Transverse colon (tissue), 4 donors: ENCODE measurements at regions not wholly inside any gene's neighbourhood (a gene's known extent, or its start where the extent isn't known, plus 50 kb on each side); places are given as distances from the start of the nearest gene placed in this dataset.

Experiments
- DNase-seq: peaks from one replicate; pipeline ENCODE4 v3.0.0-alpha.2; 2019
- H3K27ac ChIP-seq, 4 donors: fragments of 200-600 bp; sonication (generic); 2 replicates each; pipeline ENCODE4 v1.5.1; 2016 to 2018; ENCODE audit warnings: inconsistent platforms in 4 of 4
- H3K27me3 ChIP-seq: fragments of 200-600 bp; sonication (generic); 2 replicates; pipeline ENCODE4 v1.5.1; 2017; ENCODE audit warnings: inconsistent platforms
- H3K36me3 ChIP-seq, 4 donors: fragments of 200-600 bp; sonication (generic); 2 replicates each; pipeline ENCODE4 v1.5.1; 2017 to 2019; ENCODE audit warnings: inconsistent platforms in 4 of 4
- H3K4me1 ChIP-seq, 4 donors: fragments of 200-600 bp; sonication (generic); 2 replicates each; pipeline ENCODE4 v1.5.1; 2017 to 2020; ENCODE audit warnings: inconsistent platforms in 4 of 4
- H3K4me3 ChIP-seq, 4 donors: fragments of 200-600 bp; sonication (generic); 1 replicate in 1 of 4; 2 replicates in 3 of 4; pipeline versions ENCODE4 v1.5.1 to v1.6.1; 2017 to 2019; ENCODE audit warnings: inconsistent platforms in 4 of 4
- H3K9me3 ChIP-seq, 2 donors: fragments of 200-600 bp; sonication (generic); 2 replicates each; pipeline ENCODE4 v1.5.1; 2017 to 2019; ENCODE audit warnings: inconsistent platforms in 2 of 2
- CTCF ChIP-seq, 5 experiments: fragments of 200-600 bp in 3 of 5; fragments of 450-650 bp in 2 of 5; sonication (generic) in 3 of 5; IDR thresholded peaks; 1 replicate in 2 of 5; 2 replicates in 3 of 5; pipeline ENCODE4 v1.5.1; 2016 to 2017; ENCODE audit warnings: antibody characterized with exemption in 5 of 5, inconsistent platforms in 3 of 5, mild to moderate bottlenecking in 2 of 5, moderate library complexity in 1 of 5
- EP300 ChIP-seq: sonication (generic); formaldehyde crosslinking; IDR thresholded peaks from one replicate; pipeline ENCODE4 v1.6.1; 2017; ENCODE audit warnings: antibody characterized with exemption, low read depth
- POLR2A ChIP-seq: fragments of 450-650 bp; IDR thresholded peaks from one replicate; pipeline ENCODE4 v1.6.1; 2016; ENCODE audit warnings: antibody characterized with exemption, mild to moderate bottlenecking, moderate library complexity
- POLR2AphosphoS5 ChIP-seq, 3 donors: sonication (generic); formaldehyde crosslinking; IDR thresholded peaks; one replicate each; pipeline ENCODE4 v1.6.1; 2016; ENCODE audit warnings: antibody characterized with exemption in 3 of 3
- WGBS, 2 donors: methylation state at CpG; one replicate each; pipeline ENCODE4 v1.1.5; 2018; ENCODE audit warnings: low coverage in 1 of 2; 5-methylcytosine and 5-hydroxymethylcytosine counted together
- in situ Hi-C, 4 donors: fragments of 200-750 bp; cut with MboI; loops; one replicate each; pipeline versions ENCODE4 v1.15.0 to v1.15.1; 2017; ENCODE audit warnings: low sequenced_read_pairs in 3 of 4, low pct_ligation_motif_present in 1 of 4, low pct_unique_long_range_greater_than_20kb in 1 of 4
- intact Hi-C: fragments of 100-400 bp; cut with DNase I; formaldehyde crosslinking; loops from one replicate; pipeline ENCODE4 v1.15.1; 2023; ENCODE audit warnings: low total_unique reads

- Histone ChIP-seq H3K27me3 (no peaks in the 10 kb centered on the region), H3K4me3 (no peak overlapping the region), H3K27ac (no peak overlapping the region), H3K4me1 (no peaks in the 10 kb centered on the region), H3K9me3 (no peaks in the 10 kb centered on the region), H3K36me3 (no peaks in the 10 kb centered on the region)
- no peak for DNase-seq
- intact Hi-C loops (no loop called here), in situ Hi-C loops (no loop called here)
- WGBS, 2 donors, result 84 to 95% methylated on average over 4 of the region's 4 CpGs
- no peak for TF ChIP-seq EP300
- no peak for TF ChIP-seq POLR2AphosphoS5 (IDR thresholded peaks at IDR 0.05)
- no peak for TF ChIP-seq POLR2A
- TF ChIP-seq CTCF (IDR thresholded peaks at IDR 0.05), result no peak
Observed at GRCh38 chr2:74071426-74071825, 76.3 kb downstream of the BOLA3 start.

GRCh38 chr2:74072565-74072964 lies 75.1 kb downstream of the BOLA3 start:
- in situ Hi-C loops, result no loop called here
- intact Hi-C loops, result no loop called here
- WGBS, 2 donors, result 33 to 50% methylated on average over 1 of the region's 1 CpG
- no peak overlapping the region for H3K27ac ChIP-seq
- H3K4me3 ChIP-seq, result no peak overlapping the region
- no peak for TF ChIP-seq POLR2A
- no peak for TF ChIP-seq CTCF (IDR thresholded peaks at IDR 0.05)
- TF ChIP-seq EP300, result no peak
- no peak for TF ChIP-seq POLR2AphosphoS5 (IDR thresholded peaks at IDR 0.05)
- no peaks in the 10 kb centered on the region for H3K9me3 ChIP-seq
- no peak for DNase-seq
- no peaks in the 10 kb centered on the region for H3K27me3 ChIP-seq
- no peaks in the 10 kb centered on the region for H3K4me1 ChIP-seq
- no peaks in the 10 kb centered on the region for H3K36me3 ChIP-seq

GRCh38 chr2:74074487-74074886 lies 73.2 kb downstream of the BOLA3 start:
- WGBS, 2 donors, result 75 to 81% methylated on average over 3 to 4 of the region's 4 CpGs
- Histone ChIP-seq H3K4me1 (no peaks in the 10 kb centered on the region), H3K36me3 (no peaks in the 10 kb centered on the region), H3K27me3 (no peaks in the 10 kb centered on the region), H3K4me3 (no peak overlapping the region), H3K9me3 (no peaks in the 10 kb centered on the region), H3K27ac (no peak overlapping the region)
- in situ Hi-C loops, result no loop called here
- no peak for TF ChIP-seq CTCF (IDR thresholded peaks at IDR 0.05)
- TF ChIP-seq POLR2AphosphoS5 (IDR thresholded peaks at IDR 0.05), result no peak
- no peak for TF ChIP-seq POLR2A
- TF ChIP-seq EP300, result no peak
- no peak for DNase-seq
- intact Hi-C loops, result no loop called here

- Histone ChIP-seq H3K4me1 (peaks cover 0 to 6% (median 0%) of the 10 kb centered on the region in 4 donors), H3K27me3 (no peaks in the 10 kb centered on the region), H3K27ac (no peak overlapping the region), H3K9me3 (no peaks in the 10 kb centered on the region), H3K36me3 (no peaks in the 10 kb centered on the region), H3K4me3 (no peak overlapping the region)
- in situ Hi-C loops, result no loop called here
- TF ChIP-seq CTCF (IDR thresholded peaks at IDR 0.05) (no peak), EP300 (no peak), POLR2A (no peak)
- intact Hi-C loops, result no loop called here
- 80 to 82% methylated on average over 1 of the region's 1 CpG for WGBS, 2 donors
- DNase-seq, result no peak
Observed at GRCh38 chr2:74076074-74076470, 71.6 kb downstream of the BOLA3 start.
